ENCODE measurements at regions not wholly inside any gene's neighbourhood (a gene's known extent, or its start where the extent isn't known, plus 50 kb on each side); places are given as distances from the start of the nearest gene placed in this dataset.
A peak's percentile ranks its signal among the peaks of the same experiment; 100 is the strongest.

DNA sequence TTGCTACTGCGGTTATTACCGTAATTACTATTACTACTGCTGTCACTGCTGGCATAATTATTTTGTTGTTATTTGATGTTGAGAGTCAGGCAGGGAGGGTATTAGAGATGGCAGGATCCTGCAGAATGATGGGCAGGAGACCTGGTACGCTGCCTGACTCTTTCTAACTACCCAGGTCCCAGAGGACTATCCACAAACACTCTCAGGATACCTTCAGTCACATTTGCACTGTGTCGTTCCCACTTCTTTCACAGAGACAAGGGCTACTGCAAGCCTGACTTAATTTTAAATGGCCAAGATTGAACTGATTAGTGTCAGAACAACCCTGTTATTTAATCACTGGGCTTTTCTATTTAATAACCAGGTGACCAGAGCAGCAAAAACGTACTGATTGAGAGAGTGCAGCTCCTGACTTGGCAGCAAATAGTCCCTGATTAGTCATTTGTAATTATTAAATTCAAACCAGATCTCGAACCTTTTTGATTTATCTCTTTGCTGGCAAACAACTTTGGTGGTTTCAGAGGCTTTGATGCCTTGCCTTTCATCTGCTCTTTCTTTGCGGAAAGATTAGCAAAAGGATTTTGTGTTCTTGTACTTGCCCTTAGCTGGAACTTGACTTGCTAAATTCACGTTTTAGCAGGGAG, 88.8 kb upstream of the ARHGEF3 start:
- no peak for DNase-seq

DNA sequence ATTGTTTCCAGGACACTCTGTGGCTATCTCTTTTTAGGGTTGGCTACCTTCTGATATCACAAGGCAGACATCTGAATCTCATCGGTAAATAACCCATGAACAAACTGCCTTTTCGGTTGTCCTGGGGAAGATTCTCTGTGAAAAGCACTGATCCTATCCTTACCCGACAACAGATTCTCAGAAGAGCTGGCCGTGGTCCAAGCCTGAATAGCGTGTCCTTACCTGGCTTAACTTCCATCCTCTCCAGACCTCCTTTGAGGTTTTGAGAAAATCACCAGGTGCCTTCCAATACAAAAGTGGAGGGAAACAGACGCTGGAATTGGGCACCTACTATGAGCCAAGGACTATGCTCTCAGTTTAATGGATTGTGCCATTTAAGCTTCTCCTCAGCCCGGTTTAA, 87.4 kb upstream of the ARHGEF3 start:
- DNase-seq: peak; percentile 17

DNA sequence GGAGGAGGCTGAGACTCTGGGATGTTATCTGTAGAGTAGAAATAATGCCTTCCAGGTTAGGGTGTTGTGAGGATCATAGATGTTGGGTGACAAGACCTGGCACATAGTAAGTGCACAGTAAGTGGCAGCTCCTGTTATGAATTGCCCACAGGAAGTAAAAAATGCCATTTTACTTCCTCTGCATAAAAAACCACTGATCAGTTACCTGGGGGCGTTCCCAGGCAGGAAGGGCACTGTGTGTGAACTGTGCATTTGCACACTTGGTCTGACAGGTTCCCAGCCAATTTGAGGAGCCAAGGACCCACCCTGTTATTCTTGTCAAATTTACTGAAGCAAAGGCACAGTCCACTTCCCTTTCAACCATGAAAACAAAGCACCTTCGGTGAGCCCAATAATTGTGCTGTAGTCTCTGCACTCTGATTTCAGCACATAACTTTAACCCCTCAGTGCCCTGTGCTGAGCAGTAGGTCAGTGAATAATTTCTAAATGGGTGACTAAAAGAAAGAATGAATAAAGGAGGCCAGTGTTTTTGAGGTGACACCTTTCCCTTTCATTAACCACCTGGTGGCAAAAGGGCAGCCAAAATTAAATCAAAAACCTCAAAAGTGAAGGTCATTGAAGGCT, 85.8 kb upstream of the ARHGEF3 start:
- DNase-seq: no peak

GRCh38 chr3:56886314-56886713, 84.6 kb upstream of the ARHGEF3 start:
- DNase-seq: no peak

DNA sequence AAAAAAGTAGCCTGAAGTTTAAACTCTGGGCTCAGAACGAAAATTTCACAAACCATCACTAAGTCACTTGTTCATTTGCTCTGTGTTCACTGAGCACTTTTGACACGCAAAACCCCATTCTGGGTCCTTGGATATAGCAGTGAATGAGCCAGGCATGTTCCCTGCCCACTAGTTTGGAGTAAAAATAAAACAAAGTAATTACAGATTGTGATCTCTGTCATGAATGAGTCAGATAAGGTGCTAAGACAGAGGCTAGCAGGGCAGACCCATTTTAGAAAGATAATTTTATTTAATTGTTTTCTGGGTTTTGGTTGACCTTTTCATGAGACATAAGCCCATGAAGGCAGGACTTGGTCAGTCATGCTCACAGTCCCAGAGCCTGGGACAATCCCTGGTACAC, 84.1 kb upstream of the ARHGEF3 start:
- DNase-seq: no peak

GRCh38 chr3:56885453-56885852, 83.7 kb upstream of the ARHGEF3 start:
- no peak for DNase-seq

DNA sequence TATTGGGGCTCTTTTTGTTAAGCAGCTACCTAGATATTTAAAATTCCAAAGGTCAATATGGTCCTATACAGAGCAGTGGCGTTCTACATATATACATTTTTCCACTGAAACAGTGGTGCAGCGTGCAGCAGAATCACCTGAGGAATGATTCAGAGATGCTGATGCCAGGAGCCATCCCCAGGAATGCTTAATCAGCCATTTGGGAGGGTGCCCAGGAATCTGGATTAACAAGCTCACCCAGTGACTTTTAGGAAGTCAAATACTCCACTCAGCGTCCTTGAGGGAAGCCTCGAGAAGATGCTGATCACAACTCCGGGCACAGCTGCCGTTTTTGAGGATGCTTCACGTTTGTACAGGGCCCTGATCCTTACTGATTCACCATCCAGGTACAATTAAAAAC, 82.6 kb upstream of the ARHGEF3 start:
- no peak for DNase-seq

DNA sequence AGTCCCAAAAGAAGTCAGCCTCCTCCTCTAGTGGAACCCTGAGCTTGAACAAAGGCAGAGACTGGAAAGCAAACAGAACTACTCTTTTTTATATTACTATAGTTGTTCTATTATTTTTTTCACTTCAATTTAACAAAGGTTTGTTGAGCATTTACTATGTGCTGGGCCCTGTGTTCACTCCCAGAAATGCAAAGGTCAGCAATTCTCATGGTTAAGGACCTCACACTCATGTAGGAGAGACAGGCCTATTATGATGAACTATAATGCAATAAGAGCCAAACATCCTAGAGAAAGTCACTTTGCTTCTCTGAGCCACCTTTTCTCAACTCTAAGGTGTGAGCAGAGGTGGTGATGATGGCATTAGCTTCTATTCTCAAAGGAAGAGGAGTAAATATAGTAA, 82.1 kb upstream of the ARHGEF3 start:
- DNase-seq: no peak

GRCh38 chr3:56882896-56883295, 81.1 kb upstream of the ARHGEF3 start:
- no peak for DNase-seq

GRCh38 chr3:56881841-56882240, 80.1 kb upstream of the ARHGEF3 start:
- no peak for DNase-seq

- DNase-seq: no peak
These were observed 79.2 kb upstream of the ARHGEF3 start for GRCh38 chr3:56880720-56881575.

- DNase-seq: no peak
These were observed 77.9 kb upstream of the ARHGEF3 start for GRCh38 chr3:56879436-56880215.

GRCh38 chr3:56878074-56878473, 76.3 kb upstream of the ARHGEF3 start:
- DNase-seq: no peak

- no peak for DNase-seq
These were observed 75.2 kb upstream of the ARHGEF3 start for GRCh38 chr3:56876916-56877315.

DNA sequence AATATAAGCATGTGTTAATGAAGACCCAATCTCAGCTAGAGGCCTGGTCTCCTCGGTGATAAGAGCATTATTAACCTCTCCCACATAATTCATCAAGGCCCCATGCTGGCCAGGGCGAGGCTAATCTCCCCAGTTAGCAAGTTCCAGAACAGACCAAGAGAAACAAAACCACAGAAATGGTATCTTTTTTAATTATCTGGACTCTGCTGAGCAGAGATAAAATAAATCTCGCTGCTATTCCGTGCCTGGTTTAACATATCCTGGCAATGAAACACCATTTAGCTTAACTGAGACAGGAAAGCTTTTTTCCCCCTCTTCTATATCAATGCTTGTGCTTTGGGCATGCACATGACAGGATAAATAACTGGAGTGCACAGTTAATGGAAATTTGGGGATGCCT, 72.5 kb upstream of the ARHGEF3 start:
- peak; percentile 45 for DNase-seq

GRCh38 chr3:56870436-56870835, 68.7 kb upstream of the ARHGEF3 start:
- no peak for DNase-seq

GRCh38 chr3:56869157-56869889, 67.6 kb upstream of the ARHGEF3 start:
- DNase-seq: no peak

GRCh38 chr3:56868706-56869105, 67.0 kb upstream of the ARHGEF3 start:
- no peak for DNase-seq

DNA sequence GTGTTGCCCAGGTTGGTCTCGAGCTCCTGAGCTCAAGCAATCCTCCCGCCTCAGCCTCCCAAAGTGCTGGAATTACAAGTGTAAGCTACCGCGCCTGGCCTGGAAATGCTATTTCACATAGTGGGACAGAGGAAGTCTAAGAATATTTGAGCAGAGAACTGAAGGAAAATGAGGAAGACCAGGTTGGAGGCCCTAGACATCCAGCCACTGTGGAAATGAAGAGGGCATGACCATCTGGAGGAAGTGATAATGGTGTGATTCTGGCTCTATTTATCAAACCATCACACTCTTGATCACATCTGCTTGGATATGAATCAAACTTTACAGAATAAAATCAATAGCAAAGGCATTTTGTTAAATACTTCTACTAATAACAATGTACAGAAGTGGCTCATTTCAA, 65.9 kb upstream of the ARHGEF3 start:
- no peak for DNase-seq

- no peak for DNase-seq
These were observed 63.3 kb upstream of the ARHGEF3 start for GRCh38 chr3:56864918-56865524.

DNA sequence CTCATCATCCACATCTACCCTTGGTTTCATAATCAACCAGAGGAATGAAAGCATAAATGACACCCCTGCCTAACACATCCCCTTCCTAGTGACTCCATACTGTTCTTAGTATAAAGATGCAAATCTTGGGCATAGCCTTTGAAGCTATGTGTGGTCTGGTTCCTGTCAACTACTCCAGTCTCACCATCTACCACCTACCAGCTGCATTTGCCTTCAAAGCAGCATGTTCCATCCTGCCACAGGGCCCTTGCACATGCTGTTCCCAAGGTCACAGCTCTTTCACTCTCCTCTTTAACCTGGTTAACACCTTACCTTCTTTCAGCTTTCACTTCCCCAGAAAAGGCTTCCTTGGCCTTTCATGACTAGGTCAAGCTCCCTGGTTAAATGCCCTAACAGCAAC, 62.3 kb upstream of the ARHGEF3 start:
- no peak for DNase-seq

Measured in OCI-M1 (cell line).